Omental fat pad (tissue), 3 donors: ENCODE measurements at regions not wholly inside any gene's neighbourhood (a gene's known extent, or its start where the extent isn't known, plus 50 kb on each side); places are given as distances from the start of the nearest gene placed in this dataset.
"Not testable (repeated sequence)": the region's sequence is repeated elsewhere in the genome, so short reads cannot be mapped to it uniquely, and the experiment has no call there.

Experiments
- ATAC-seq: fragments of 150-250 bp; one replicate; pipeline ENCODE4 v1.9.1; 2016; ENCODE audit warnings: mild to moderate bottlenecking, moderate library complexity; ENCODE audit not compliant: low FRiP score
- DNase-seq: peaks from one replicate; pipeline ENCODE4 v3.0.0-alpha.2; 2019; ENCODE audit warnings: low spot score
- TF ChIP-seq, protein P1 (sequence below), 3 donors: fragments of 450-650 bp; IDR thresholded peaks; one replicate each; pipeline ENCODE4 v1.5.1; 2016 to 2017; ENCODE audit warnings: antibody characterized with exemption in 3 of 3, mild to moderate bottlenecking in 3 of 3, moderate library complexity in 2 of 3

DNA sequence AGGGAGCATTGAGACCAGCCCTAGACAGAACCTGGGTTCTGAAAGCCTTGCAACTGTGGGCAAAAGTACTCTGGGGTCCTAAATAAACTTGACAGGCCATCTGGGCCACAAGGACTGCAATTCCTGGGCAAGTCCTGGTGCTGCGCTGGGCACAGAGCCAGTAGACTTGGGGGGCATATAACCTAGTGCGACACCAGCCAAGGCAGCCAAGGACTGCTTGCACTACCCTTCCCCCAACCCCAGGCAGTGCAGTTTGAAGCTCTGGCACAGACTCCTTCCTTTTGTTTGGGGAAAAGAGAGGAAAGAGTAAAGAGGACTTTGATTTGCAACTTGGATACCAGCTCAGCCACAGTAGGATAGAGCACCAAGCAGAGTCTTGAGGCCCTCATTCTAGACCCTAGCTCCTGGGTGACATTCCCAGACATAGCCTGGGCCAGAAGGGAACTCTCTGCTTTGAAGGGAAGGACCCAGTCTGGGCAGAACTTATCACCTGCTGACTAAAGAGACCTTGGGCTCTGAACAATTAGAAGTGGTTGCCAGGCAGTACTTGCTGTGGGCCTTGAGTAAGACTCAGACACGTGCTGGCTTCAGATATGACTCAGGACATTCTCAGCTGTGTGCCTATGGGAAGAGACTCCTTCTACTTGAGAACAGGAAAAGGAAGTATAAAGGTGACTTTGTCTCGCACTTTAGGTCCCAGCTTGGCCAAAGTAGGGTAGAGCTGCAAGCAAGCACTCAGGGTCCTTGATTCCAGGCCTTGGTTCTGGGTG is 522.8 kb downstream of the GLUD2 start:
- TF ChIP-seq, protein P1, sequence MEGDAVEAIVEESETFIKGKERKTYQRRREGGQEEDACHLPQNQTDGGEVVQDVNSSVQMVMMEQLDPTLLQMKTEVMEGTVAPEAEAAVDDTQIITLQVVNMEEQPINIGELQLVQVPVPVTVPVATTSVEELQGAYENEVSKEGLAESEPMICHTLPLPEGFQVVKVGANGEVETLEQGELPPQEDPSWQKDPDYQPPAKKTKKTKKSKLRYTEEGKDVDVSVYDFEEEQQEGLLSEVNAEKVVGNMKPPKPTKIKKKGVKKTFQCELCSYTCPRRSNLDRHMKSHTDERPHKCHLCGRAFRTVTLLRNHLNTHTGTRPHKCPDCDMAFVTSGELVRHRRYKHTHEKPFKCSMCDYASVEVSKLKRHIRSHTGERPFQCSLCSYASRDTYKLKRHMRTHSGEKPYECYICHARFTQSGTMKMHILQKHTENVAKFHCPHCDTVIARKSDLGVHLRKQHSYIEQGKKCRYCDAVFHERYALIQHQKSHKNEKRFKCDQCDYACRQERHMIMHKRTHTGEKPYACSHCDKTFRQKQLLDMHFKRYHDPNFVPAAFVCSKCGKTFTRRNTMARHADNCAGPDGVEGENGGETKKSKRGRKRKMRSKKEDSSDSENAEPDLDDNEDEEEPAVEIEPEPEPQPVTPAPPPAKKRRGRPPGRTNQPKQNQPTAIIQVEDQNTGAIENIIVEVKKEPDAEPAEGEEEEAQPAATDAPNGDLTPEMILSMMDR (IDR thresholded peaks at IDR 0.05): no peak
- ATAC-seq: no peak
- no peak for DNase-seq

DNA sequence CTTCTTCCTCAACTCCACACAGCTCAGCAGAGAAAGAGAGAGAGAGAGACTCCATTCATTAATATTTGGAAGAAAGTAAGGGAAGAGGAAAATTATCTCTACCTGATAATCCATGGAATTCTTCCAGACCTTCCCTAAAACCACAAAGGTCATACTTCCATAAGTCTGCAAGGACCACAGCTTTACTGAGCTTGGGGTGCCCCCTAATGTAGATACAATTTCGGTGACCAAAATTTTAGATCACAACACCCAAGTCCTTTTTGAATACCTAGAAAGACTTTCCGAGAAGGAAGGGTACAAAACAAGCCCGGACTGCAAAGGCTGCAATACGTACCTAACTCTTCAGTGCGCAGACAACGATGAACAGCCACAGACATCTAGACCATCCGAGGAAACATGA is 523.9 kb downstream of the GLUD2 start:
- TF ChIP-seq, protein P1 (IDR thresholded peaks at IDR 0.05): no peak
- no peak for ATAC-seq
- DNase-seq: no peak

DNA sequence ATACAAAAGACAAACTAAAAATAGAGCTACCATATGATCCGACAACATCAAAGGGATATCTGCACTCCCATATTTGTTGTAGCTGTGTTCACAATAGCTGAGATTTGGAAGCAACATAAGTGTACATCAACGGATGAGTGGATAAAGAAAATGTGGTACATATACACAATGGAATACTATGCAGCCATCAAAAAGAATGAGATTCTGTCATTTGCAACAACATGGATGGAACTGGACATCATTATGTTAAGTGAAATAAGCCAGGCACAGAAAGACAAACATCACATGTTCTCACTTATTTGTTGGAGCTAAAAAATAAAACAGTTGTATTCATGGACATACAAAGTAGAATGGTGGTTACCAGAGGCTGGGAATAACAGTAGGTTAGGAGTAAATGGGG is 527.0 kb downstream of the GLUD2 start:
- not testable (repeated sequence) for DNase-seq, ATAC-seq

DNA sequence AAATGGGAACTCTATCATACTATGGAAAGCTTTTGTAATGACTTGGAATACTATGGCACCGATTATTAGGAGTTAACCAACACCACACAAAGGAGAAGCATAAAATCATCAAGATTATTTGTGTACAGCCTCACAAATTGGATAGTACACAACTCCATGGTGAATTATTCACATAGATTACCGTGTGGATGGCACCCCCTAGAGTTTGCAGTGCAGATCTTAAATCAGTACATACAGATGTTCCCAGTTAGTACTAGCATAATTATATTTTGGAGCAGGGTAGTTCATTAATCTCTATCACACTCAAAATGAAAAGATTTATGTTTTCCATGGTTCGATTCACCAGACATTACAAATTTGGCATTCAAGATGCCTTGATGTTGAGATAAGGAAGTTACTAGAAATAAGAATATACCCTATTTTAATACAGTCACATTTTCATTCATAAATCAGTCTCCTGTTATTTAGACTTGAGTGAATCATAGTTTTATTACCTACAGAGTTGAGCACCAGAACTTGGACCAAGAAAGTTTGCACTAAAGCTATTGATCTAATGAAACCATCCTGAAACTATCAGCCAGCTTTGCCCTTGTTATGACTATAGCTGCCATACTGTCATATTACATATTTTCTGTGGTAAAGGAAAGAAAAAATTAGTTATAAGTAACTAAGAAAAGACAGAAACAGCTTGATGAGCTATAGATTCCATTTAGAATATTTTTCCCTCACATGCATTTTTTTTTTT is 531.8 kb downstream of the GLUD2 start:
- no peak for ATAC-seq
- no peak for DNase-seq
- TF ChIP-seq, protein P1 (IDR thresholded peaks at IDR 0.05): no peak

DNA sequence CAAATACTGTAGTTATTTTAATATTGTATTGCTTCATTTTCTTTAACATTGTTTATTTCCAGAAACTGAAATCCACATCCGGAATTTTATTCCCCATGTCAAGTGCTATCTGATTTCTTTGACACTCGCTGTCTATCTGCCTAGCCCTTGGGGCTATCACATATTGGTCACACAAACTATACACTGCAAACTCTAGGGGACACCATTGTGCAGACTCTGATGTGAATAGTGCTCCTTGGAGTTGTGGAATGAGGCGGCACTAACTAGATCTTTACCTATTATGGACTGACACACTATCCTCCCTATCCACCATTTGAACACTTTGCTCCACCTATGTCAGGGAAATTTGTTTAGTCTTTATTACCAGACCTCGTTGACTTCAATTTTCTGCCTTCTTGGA is 534.5 kb downstream of the GLUD2 start:
- DNase-seq: no peak
- no peak for ATAC-seq
- TF ChIP-seq, protein P1 (IDR thresholded peaks at IDR 0.05): no peak

DNA sequence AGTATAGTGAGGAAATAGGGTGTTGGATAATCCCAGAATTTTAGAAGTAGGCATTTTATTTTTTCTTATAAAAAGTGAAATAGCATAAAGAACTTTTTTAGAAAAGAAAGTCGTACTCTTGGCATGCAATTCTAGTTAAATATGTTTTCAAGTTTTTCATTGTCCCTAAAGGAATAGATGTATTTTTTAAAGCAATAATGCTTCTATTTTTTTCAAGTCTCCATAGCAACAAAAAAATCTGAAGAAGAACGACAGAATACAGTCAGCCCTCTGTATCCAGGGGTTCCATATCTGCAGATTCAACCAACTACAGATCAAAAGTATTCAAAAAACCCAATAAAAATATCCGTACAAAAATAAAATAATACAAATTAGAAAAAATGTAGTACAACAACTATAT is 538.2 kb downstream of the GLUD2 start:
- TF ChIP-seq, protein P1 (IDR thresholded peaks at IDR 0.05): no peak
- DNase-seq (no peak), ATAC-seq (no peak)

DNA sequence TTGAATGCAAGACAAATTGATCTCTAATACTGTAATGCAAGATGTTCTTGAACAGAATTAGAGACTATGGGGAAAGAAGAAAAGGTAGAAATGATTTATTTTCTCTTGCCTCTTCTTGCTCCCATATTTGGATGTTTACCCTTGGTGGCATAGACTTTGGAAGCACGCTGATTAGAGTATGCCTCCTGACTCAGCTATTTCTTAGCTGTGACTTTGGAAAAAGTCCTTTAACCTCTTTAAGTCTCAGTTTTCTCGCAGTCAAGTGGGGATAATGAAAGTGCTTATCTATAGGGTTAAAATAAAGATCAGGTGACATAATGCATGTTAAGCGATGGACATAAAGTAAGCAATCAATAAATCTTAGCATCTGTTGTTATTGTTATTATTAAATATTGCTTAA is 545.5 kb downstream of the GLUD2 start:
- TF ChIP-seq, protein P1 (IDR thresholded peaks at IDR 0.05): no peak

More for the DNA sequence above, 545.5 kb downstream of the GLUD2 start:
- ATAC-seq (no peak), DNase-seq (no peak)
